ENCODE measurements at regions not wholly inside any gene's neighbourhood (a gene's known extent, or its start where the extent isn't known, plus 50 kb on each side); places are given as distances from the start of the nearest gene placed in this dataset.

- Mint-ChIP-seq H3K27me3 (peaks cover 3% of the 10 kb centered on the region), H3K27ac (no peak overlapping the region), H3K4me3 (no peak overlapping the region), H3K9me3 (no peaks in the 10 kb centered on the region), H3K4me1 (peaks cover 8% of the 10 kb centered on the region), H3K36me3 (ENCODE audit: low read depth) (no peaks in the 10 kb centered on the region)
- DNase-seq = no peak
- intact Hi-C loops (cut with micrococcal nuclease) = loop anchor here (5.0 kb wide), 1 partner anchor 266 kb away; no protein-coding TSS in a partner anchor
Measured at GRCh38 chr4:183826461-183826860, 78.6 kb upstream of the STOX2 start.

DNA sequence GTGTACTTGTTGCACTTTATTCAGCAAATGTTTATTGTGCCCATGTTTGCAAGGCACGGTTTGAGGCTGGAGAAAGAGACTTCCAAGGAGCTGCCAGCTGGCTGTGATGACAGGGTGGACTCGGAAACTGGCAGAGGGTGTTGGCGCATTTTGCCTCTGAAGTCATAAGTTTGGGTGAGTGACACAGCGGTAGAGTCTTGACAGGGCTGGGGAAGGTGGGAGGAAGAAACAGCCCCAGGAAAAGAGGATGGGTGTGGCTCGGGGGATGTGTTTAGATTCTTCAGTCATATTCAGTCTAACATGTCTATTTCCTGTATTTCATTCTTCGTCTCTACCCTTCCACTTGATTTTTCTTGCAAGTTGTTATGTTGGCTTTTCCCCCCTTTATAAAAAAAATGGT is 77.0 kb upstream of the STOX2 start:
- H3K27me3 Mint-ChIP-seq = no peaks in the 10 kb centered on the region
- no peak overlapping the region for H3K27ac Mint-ChIP-seq
- no peaks in the 10 kb centered on the region for H3K36me3 Mint-ChIP-seq (ENCODE audit: low read depth)
- intact Hi-C loops (cut with micrococcal nuclease) = loop anchor here (5.0 kb wide), 1 partner anchor 264 kb away; no protein-coding TSS in a partner anchor
- H3K4me3 Mint-ChIP-seq = no peak overlapping the region
- H3K4me1 Mint-ChIP-seq = peaks cover 8% of the 10 kb centered on the region
- H3K9me3 Mint-ChIP-seq = no peaks in the 10 kb centered on the region
- DNase-seq = peak; percentile 62

- H3K9me3 Mint-ChIP-seq = no peaks in the 10 kb centered on the region
- H3K4me1 Mint-ChIP-seq = peaks cover 8% of the 10 kb centered on the region
- H3K4me3 Mint-ChIP-seq = no peak overlapping the region
- H3K27me3 Mint-ChIP-seq = no peaks in the 10 kb centered on the region
- H3K27ac Mint-ChIP-seq = no peak overlapping the region
- intact Hi-C loops (cut with micrococcal nuclease) = loop anchor here (5.0 kb wide), 1 partner anchor 263 kb away; no protein-coding TSS in a partner anchor
- H3K36me3 Mint-ChIP-seq (ENCODE audit: low read depth) = no peaks in the 10 kb centered on the region
- DNase-seq = no peak
Measured at GRCh38 chr4:183828839-183829238, 76.3 kb upstream of the STOX2 start.

DNA sequence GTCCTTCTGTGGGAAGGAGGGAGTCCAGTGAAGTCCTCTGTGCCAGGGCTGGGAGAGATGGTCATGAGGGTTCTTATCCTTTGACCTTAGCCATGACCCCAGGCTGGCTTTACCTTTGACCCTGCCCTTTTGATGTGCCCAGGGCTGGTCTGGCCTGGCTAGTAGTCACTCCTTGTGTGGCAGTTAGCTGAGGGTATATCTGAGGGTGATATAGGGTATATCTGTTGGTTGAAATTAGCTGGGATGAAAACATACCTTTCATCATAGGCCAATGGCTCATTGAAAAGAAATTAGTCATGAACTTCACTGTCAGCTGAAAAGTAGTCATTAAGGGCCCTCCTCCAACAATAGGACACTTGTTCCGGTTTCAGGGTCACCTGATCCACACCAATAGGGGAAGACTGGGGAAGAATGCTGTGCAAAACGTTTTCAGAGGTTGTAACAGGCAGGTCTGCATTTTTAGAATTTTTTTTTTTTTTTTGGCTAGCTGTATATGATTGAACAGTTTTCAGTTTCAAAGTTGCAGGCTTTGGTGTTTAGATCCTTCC is 74.6 kb upstream of the STOX2 start:
- Mint-ChIP-seq H3K9me3 (no peaks in the 10 kb centered on the region), H3K36me3 (ENCODE audit: low read depth) (no peaks in the 10 kb centered on the region), H3K27me3 (peaks cover 3% of the 10 kb centered on the region), H3K27ac (no peak overlapping the region), H3K4me3 (no peak overlapping the region), H3K4me1 (peaks cover 8% of the 10 kb centered on the region)
- no peak for DNase-seq
- intact Hi-C loops (cut with micrococcal nuclease) = no loop called here

DNA sequence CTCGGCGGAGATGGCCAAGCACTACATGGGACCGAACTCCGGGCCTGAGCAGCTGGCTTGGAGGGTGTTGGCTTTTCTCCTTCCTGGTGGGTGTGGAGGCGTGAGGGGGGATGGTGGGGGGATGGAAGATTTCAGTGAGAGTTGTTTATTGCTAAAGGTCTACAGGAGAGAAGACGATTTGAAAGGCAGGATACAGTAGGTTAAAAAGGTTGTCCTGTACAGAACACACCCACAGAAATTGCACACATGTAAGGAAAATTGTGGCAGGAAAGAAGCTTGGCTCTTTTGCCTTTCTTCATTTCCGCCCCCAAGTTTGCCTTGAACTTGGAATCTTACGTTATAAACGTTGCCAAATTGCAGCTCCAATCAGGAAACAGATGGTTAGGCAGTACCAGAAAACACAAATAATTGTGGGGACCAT is 74.1 kb upstream of the STOX2 start:
- Mint-ChIP-seq H3K9me3 (no peaks in the 10 kb centered on the region), H3K36me3 (ENCODE audit: low read depth) (no peaks in the 10 kb centered on the region), H3K27ac (no peak overlapping the region), H3K4me1 (peaks cover 8% of the 10 kb centered on the region), H3K4me3 (no peak overlapping the region), H3K27me3 (peaks cover 5% of the 10 kb centered on the region)
- no peak for DNase-seq
- intact Hi-C loops (cut with micrococcal nuclease) = no loop called here

DNA sequence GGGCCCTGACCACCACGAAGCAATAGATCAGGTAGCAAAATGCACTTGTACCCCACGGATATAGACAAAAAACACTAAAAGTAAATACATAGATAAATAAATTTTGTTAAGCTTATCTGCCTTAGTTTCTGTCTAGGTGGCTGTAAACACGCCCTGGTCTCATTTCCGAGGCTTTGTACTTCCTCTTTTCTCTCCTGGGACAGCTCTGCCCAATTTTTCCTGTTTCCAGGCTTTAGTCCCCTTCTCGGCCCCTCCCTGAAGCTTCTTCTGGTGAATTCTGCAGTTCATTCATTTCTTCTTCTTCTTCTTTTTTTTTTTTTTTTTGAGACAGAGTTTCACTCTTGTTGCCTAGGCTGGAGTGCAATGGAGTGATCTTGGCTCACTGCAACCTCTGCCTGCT is 73.4 kb upstream of the STOX2 start:
- Mint-ChIP-seq H3K4me3 (no peak overlapping the region), H3K9me3 (no peaks in the 10 kb centered on the region), H3K36me3 (ENCODE audit: low read depth) (no peaks in the 10 kb centered on the region), H3K27me3 (peaks cover 6% of the 10 kb centered on the region), H3K27ac (no peak overlapping the region), H3K4me1 (peaks cover 8% of the 10 kb centered on the region)
- intact Hi-C loops (cut with micrococcal nuclease) = no loop called here
- DNase-seq = no peak

GRCh38 chr4:183832776-183833450 is 72.2 kb upstream of the STOX2 start:
- Mint-ChIP-seq H3K27ac (no peak overlapping the region), H3K4me3 (no peak overlapping the region), H3K4me1 (peaks cover 8% of the 10 kb centered on the region), H3K27me3 (peaks cover 6% of the 10 kb centered on the region), H3K9me3 (no peaks in the 10 kb centered on the region), H3K36me3 (ENCODE audit: low read depth) (no peaks in the 10 kb centered on the region)
- intact Hi-C loops (cut with micrococcal nuclease) = no loop called here
- DNase-seq = no peak

DNA sequence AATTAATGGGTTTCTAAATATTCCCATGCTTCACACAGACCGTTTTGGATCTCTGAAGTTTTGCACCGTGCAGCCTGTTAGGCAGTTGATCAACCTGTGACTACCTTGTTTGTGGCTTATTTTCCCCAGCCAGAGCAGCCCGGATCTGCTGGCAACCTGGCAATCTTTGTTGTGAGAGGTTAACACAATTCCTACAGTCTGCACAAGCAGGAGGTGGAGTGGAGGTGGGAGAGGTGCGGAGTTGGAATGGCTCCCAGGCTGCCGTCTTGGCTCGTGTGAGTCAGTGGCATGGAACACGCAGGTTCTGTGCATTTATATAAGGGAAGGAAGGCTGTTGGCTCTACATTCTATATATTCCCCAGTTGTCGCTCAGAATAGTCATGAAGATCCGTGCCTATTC is 70.9 kb upstream of the STOX2 start:
- no peak overlapping the region for H3K4me3 Mint-ChIP-seq
- H3K27me3 Mint-ChIP-seq = peaks cover 6% of the 10 kb centered on the region
- no peaks in the 10 kb centered on the region for H3K9me3 Mint-ChIP-seq
- DNase-seq = no peak
- H3K4me1 Mint-ChIP-seq = no peaks in the 10 kb centered on the region
- no peaks in the 10 kb centered on the region for H3K36me3 Mint-ChIP-seq (ENCODE audit: low read depth)
- H3K27ac Mint-ChIP-seq = no peak overlapping the region
- intact Hi-C loops (cut with micrococcal nuclease) = no loop called here

GRCh38 chr4:183837222-183837621 is 67.9 kb upstream of the STOX2 start:
- no peaks in the 10 kb centered on the region for H3K36me3 Mint-ChIP-seq (ENCODE audit: low read depth)
- H3K4me1 Mint-ChIP-seq = no peaks in the 10 kb centered on the region
- H3K27ac Mint-ChIP-seq = no peak overlapping the region
- intact Hi-C loops (cut with micrococcal nuclease) = no loop called here
- DNase-seq = no peak
- H3K4me3 Mint-ChIP-seq = no peak overlapping the region
- no peaks in the 10 kb centered on the region for H3K9me3 Mint-ChIP-seq
- peaks cover 6% of the 10 kb centered on the region for H3K27me3 Mint-ChIP-seq

DNA sequence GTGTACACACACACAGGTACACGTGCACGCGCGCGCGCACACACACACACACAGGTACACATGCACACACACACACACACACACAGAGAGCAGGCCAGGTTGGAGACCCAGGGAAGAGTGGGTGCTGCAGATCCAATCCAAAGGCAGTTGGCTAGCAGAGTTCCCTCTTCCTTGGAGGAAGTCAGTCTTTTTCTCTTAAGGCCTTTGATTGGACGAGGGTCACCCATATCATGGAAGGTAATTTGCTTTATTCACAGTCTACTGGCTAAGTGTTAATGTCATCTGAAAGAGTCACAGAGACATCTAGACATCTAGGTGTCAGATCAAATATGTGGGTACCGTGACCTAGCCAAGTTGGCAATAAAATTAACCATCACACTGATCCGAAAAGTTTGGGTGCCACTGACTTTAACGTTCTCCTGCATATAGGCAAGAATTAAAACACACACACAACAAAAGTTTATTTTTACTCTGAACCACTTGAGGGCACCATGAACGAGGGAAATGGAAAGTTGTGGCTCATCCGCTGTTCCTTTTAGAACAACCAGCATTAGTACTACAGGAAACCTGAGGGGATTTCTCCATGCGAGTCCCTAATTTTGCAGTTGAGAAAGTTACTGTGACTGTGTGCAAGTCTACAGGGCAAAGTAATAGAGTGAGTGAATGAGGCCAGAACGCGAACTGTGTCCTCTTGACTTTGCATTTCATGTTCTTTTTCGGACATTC is 66.0 kb upstream of the STOX2 start:
- Mint-ChIP-seq H3K27me3 (peaks cover 6% of the 10 kb centered on the region), H3K36me3 (ENCODE audit: low read depth) (no peaks in the 10 kb centered on the region), H3K27ac (no peak overlapping the region), H3K4me1 (no peaks in the 10 kb centered on the region), H3K4me3 (no peak overlapping the region), H3K9me3 (no peaks in the 10 kb centered on the region)
- intact Hi-C loops (cut with micrococcal nuclease) = no loop called here
- DNase-seq = no peak

DNA sequence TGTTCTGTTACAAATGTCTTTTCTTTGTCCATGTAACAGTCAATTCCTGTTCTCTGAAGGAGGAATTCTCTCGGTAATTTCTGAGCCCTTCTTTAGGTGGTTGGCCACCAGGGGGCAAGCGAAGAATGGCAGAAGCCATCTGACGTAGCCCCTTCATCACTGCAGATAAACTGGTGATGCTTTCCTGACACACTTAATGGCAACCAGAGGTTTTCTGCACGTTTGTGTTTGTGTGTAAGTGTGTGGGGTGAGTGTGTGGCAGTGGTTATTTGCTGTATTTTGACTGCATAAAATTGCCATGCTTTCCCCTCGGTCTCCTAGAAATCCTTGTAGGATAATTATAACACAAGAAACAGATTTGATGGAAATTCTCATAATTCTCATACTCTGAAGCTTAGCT is 64.8 kb upstream of the STOX2 start:
- peak; percentile 88 for DNase-seq
- Mint-ChIP-seq H3K36me3 (ENCODE audit: low read depth) (no peaks in the 10 kb centered on the region), H3K4me3 (no peak overlapping the region), H3K4me1 (no peaks in the 10 kb centered on the region), H3K27ac (no peak overlapping the region), H3K27me3 (peaks cover 6% of the 10 kb centered on the region), H3K9me3 (no peaks in the 10 kb centered on the region)
- intact Hi-C loops (cut with micrococcal nuclease) = loop anchor here (1.0 kb wide), 4 partner anchors 260 to 411 kb away; no protein-coding TSS in a partner anchor

DNA sequence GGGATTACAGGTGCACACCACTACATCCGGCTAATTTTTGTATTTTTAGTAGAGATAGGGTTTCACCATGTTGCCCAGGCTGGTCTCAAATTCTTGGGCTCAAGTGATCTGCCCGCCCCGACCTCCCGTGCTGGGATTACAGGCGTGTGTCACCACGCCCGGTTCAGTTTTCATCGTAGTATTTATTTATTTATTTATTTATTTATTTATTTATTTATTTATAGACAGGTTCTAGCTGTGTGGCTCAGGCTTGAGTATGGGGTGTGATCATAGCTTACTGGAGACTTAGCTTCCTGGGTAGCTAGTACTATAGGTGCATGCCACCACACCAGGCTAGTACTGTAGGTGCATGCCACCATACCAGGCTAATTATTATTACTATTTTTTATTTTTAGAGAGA is 64.1 kb upstream of the STOX2 start:
- H3K27ac Mint-ChIP-seq = no peak overlapping the region
- no peaks in the 10 kb centered on the region for H3K4me1 Mint-ChIP-seq
- H3K27me3 Mint-ChIP-seq = peaks cover 6% of the 10 kb centered on the region
- intact Hi-C loops (cut with micrococcal nuclease) = no loop called here
- no peak for DNase-seq
- no peaks in the 10 kb centered on the region for H3K36me3 Mint-ChIP-seq (ENCODE audit: low read depth)
- no peaks in the 10 kb centered on the region for H3K9me3 Mint-ChIP-seq
- no peak overlapping the region for H3K4me3 Mint-ChIP-seq

DNA sequence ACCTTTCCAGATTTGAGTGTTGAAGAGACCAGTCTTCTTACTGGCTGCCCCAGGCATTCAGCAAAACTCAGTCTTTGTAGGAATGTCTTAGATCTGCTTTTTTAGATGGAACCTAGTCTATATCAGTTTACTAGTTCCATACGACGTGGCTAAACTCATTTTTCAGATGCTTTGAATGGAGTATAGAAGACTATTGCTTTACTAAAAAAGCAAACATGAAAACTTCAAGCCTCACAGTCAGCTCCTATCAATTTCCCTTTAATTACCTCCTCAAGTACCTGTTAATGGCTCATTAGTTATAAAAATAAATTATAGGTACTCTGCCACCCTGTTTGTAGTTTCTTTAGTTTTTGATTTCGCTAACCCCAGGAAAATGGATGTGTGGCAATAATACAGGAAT is 63.0 kb upstream of the STOX2 start:
- Mint-ChIP-seq H3K27me3 (peaks cover 15% of the 10 kb centered on the region), H3K4me3 (no peak overlapping the region), H3K27ac (no peak overlapping the region)

DNA sequence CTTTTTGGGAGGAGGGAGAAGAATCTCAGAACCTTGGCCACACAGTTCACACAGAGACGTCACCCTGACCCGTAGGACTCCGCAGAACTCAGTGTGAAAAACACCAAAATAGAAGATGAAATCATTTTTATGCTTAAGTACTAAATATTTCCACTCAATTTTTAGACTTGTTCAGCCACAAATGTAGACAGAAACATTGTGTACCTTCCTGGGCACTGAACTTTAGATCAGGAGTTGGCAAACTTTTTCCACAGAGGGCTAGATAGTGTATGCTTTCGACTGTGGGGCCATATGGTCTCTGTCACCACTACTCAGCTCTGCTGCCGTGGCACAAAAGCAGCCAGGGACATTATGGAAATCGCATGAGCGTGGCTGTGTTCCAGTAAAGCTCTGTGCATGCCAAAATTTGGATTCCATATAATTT is 61.8 kb upstream of the STOX2 start:
- Mint-ChIP-seq H3K36me3 (ENCODE audit: low read depth) (no peaks in the 10 kb centered on the region), H3K9me3 (no peaks in the 10 kb centered on the region), H3K27me3 (peaks cover 21% of the 10 kb centered on the region), H3K4me1 (no peaks in the 10 kb centered on the region), H3K27ac (no peak overlapping the region), H3K4me3 (no peak overlapping the region)
- DNase-seq = no peak
- intact Hi-C loops (cut with micrococcal nuclease) = no loop called here

More for the DNA sequence above, 63.0 kb upstream of the STOX2 start:
- Mint-ChIP-seq H3K4me1 (no peaks in the 10 kb centered on the region), H3K36me3 (ENCODE audit: low read depth) (no peaks in the 10 kb centered on the region), H3K9me3 (no peaks in the 10 kb centered on the region)
- intact Hi-C loops (cut with micrococcal nuclease) = no loop called here
- no peak for DNase-seq

Data from activated CD4-positive, alpha-beta T cell treated with anti-CD3 and anti-CD28 coated beads, Interleukin-2, amount 10 ng/mL, durations not matched to agents 24 days and 14 days (primary cell).